NCI-H1092 (cell line): ENCODE measurements at regions not wholly inside any gene's neighbourhood (a gene's known extent, or its start where the extent isn't known, plus 50 kb on each side); places are given as distances from the start of the nearest gene placed in this dataset.

Source experiments
- DNase-seq: peaks from one replicate; lab custom pipeline; 2025; lab: John Stamatoyannopoulos, UW

DNA sequence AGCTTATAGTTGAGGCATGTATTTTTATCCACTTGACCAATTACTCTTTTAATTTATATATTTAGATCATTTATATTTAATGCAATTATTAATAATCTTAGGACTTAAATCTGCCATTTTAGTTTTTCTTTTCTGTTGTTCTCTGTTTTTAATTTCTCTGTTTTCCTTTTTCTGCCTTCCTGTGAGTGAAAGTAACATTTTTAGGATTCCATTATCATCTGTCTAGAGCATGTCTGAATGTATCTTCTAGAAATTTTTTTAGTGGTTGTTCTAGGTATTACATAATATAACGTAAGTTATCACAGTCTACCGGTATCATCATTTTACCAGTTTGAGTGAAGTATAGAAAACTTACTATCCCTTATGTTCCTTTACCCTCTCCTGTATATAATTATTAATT lies 197.3 kb downstream of the UNC5CL start:
- no peak for DNase-seq

DNA sequence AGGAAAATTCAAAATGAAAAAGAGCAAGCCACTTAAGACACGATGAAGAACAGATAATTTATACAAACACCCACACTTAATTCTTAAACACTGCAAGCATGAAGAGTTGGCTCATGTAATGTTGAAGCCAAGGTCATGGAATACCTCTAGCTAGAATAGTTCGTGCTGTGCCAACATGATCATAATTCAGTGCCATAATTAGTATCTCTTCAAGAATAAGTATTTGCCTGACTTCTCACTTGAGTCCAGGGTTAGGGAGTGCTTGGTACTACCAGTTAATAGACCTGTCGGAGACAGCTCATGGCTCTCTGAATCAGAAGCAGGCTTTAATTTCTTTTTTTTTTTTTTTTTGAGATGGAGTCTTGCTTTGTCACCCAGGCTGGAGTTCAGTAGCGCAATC lies 206.3 kb downstream of the UNC5CL start:
- no peak for DNase-seq

DNA sequence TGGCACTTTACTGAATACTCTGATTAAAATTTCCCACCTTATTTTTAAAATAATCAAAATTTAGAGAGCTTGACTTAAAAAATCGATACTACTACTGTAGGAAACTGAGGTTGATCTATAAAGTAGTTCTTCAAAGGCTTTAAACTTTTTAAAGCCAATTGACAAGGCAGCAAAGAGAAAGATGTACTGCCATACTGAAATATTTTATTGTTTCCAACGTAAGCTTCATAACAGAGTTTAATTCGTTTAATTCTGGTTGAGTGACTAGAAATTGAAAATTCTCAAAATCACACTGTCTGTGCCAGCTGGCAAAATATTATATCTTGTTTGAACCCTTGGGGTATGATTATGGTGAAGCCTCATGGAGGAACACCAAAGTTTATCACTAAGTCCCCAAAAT lies 207.6 kb downstream of the UNC5CL start:
- no peak for DNase-seq

DNA sequence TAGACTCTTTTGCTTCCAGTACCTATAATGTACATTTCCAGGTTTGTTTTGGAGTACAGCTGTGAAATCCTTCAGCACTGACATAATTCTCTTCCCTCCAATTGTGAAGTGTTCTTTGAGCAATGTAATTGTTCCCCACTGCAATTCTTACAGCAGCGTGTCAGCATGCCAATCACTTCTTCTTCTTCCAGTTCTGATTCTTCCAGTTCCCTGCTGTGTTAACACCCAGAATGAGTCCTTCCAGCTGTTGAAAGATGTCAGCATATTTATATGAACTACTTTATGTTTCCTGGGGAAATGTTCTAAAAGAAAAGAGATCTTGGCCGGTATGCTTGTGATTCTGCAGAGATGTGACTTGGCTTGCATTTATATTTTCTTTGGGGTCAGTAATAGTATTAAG lies 213.9 kb downstream of the UNC5CL start:
- no peak for DNase-seq

DNA sequence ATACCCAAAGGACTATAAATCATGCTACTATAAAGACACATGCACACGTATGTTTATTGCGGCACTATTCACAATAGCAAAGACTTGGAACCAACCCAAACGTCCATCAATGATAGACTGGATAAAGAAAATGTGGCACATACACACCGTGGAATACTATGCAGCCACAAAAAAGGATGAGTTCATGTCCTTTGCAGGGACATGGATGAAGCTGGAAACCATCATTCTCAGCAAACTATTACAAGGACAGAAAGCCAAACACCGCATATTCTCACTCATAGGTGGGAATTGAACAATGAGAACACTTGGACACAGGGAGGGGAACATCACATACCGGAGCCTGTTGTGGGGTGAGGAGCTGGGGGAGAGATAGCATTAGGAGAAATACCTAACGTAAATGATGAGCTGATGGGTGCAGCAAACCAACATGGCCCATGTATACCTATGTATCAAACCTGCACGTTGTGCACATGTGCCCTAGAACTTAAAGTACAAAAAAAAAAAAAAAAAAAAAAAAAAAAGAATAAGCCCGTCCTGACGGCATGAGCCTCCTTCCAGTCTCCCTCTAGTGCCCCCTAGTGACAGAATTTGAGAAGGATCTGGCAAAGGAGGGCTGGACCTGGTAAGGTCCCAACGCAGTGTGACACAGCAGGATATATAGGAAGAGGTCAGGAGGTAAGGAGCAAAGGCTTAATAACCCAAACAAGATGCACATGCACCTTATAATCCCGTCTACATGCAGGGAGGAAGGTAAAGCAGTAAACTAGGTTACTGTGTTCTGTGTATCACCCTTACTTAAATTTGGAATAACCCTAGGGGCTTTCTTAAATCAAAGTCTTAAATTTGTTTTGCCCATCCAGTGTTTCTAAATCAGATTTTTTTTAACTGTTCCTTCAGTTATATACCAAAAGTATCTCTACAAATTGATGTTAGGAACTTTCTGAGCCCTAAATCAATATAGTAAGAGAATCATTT lies 214.8 kb downstream of the UNC5CL start:
- DNase-seq: peak; percentile 11

DNA sequence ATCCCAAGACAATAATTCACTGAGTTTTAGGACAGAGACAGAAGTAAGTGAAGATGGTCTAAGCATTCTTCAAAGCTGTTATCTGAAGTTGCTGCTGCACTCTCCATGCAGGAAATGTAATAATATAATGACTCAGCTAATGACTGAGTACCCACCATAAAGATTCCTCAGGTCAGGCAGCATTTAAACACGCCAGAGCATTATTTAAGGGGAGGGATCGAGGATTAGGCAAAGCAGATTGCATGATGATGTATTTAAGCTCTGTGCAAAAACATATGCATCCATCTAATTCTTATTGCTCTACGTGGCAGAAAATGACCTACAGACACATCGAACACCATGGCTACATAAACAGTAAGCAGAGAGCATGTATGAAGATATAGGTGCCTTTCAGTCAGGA lies 216.4 kb downstream of the UNC5CL start:
- DNase-seq: no peak

DNA sequence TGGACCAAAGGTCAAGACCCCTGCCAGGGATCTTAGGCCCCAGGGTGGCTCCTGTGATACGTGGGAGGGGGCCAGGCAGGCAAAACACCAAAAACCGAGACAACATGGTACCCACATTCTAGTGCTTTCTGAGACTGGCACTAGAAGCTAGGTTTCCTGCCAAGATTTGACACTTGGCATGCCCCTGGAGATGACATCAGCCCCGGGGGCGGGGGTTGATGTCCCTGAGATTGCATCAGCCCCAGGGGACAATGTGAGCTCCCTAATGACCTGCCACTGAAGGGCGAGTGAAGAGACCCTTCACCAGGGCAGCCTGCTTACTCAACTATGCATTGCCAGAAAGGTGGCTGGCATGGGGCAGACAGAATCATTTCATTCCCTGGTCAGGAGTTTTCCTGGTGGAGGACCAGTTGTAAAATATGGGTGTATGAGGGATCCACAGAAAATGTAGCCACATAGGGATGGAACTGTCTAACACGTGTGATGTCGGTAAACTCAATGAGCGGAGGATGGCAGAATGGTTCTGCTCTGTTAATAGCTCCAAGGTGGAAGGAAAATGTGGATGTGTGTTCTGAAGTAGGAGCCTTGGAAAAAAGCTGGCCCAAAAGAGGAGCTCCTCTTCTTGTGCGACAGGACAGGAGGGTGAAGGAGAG lies 219.7 kb downstream of the UNC5CL start:
- no peak for DNase-seq

DNA sequence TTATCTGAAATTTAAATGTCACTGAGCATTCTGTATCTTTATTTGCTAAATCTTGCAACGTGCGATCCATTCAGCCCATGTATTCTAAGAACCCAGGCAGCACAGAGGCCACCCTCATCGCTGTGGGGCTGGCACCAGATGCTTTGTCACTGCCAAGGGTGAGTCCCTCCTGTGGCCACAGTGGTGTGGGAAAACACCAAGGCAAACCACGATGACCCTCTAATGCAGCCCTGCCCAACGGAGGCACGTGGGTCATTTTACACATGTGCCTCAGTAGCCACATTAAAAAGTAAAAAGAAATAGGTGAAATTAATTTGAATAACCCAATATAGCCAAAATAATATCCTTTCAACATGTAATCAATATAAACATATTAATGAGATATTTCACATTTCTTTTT lies 221.7 kb downstream of the UNC5CL start:
- DNase-seq: no peak

DNA sequence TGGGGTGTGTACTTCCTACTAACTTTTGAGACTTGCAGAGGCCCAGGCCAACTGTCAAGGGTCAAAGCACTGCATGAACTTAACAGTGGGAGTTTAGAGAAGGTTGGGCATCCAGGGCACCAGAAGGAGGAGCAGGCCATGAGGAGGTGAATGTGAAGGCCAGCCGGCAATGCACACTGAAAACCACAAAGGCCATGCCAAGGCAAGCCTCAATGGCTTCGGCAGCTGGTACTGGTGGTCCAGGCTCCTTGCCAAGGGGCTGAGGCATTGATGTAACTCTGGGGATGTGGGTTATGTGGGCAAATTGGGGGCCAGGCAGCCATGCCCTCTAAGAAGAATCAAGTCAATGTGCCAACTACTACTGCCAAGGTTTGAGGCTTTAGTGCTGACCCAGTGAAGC lies 222.4 kb downstream of the UNC5CL start:
- DNase-seq: no peak

DNA sequence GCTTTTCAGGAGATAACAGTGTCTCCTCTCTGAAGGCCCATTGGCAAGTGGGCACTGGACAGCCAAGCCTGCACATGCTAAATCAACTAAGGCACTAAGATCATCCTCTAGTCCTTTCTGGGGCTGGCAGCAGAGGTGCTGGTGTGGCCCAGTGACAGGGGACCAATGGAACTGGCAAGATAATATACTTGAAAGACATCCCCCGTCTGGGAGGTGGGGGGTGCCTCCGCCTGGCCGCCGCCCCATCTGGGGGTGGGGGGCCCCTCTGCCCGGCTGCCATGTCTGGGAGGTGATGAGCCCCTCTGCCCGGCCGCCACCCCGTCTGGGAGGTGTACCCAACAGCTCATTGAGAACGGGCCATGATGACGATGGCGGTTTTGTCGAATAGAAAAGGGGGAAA lies 223.3 kb downstream of the UNC5CL start:
- DNase-seq: no peak

DNA sequence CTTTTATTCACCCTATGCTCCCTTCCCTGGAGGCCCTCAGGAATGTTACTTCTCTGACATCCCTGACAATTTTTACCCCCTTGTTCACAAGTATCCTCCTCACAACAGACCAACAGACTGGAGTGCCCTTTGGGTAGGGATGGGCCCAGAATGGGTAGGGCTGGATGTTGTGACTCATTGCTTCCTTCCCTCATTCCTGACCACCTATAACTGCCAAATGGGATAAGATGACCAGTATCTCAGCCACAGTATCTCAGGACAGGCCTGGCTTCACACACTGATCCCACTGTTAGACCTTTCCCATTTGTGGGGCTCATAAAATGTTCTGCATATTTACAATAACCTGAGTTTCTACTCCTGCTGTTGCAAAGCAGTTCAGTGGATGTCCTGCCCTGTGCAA lies 223.0 kb upstream of the LRFN2 start:
- no peak for DNase-seq

DNA sequence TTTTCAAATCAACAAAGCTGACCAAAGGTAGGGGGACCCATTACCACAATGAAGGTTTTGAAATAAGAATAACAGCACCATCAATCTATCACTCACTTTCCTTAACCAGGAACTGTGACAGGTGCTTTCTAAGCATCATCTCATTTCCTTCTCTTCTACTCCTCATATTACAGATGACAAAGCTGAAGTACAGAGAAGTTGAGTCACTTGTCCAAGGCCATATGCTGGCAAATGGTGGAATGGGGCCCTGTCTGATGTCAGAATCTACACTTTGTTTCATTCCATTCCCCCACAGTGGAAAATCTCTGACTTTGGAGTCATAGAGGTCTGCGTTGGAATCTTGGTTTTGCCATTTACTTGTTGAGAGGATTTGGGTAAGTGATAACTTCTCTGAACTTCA lies 222.5 kb upstream of the LRFN2 start:
- DNase-seq: no peak

DNA sequence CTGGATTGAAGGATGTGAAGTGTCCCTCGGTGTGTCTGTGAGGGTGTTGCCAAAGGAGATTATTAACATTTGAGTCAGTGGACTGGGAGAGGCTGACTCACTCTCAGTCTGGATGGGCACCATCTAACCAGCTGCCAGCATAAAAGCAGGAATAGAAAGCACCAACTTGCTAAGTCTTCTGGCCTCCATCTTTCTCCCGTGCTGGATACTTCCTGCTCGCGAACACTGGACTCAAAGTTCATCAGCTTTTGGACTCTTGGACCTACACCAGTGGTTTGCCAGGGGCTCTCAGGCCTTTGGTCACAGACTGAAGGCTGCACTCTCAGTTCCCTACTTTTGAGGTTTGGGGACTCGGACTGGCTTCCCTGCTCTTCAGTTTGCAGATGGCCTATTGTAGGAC lies 220.3 kb upstream of the LRFN2 start:
- DNase-seq: no peak

DNA sequence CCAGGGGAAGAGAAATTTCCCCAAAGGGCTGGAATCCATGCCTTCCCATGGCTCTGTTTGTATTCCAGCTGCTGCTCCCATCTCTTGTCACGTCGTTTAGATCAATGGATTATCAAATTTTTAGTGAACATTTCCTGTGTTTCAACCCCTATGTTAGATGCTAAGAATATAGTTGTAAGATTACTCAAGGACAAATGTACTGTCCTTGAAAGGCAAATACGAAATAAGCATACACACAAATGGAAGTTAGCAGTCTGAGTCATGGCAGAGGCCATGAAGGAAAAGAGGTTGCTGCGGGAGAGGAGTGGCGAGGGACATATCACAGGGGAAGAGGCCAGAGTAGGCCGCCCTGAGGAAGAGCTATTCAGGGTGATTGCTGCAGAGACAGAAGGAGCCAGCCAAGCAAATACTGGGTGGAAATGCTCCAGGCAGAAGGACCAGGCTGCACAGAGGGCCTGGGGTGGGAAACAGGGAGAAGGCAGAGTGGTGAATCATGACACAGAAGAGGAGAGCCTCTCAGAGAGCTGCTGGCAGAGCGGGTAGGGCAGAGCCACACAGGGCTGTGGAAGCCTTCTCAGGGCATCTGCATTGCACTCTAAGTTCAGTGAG lies 219.2 kb upstream of the LRFN2 start:
- DNase-seq: no peak

DNA sequence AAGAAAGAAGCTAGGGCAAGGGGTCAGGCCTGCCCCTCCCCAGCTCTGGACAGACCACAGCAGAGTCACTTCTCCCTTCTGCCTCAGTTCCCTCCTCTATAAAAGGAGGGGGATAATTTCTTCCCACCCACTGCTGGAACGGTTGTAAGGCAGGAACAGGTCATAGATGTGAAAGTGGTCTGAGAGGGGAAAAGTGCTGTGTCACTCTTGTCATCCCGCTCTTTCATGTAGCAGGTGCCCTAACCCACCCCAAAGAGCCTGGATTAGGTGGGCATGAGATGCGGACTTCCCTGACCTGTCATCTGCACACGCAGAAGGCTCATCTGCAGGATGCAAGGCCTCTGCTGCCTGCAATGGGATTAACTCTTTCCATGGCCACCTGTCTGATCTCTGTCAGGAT lies 218.2 kb upstream of the LRFN2 start:
- no peak for DNase-seq

DNA sequence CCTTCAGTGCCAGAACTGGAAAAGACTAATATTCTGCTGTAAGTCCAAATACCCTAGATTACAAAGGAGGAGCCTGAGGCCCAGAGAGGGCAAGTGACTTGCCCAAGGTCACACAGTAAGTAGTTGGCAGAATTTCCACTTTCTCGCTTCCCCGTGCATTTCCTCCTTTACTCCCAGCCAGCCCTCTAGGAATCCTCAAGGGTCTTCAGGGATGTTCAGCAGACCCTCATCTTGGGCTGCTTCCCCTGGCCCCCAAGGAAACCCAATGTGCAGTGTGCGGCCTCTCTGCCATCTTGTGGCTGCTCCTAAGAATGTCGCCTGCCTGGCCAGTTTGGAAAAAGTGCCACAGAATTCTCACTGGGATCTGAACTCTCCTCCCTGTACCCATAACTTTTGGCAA lies 217.7 kb upstream of the LRFN2 start:
- no peak for DNase-seq

DNA sequence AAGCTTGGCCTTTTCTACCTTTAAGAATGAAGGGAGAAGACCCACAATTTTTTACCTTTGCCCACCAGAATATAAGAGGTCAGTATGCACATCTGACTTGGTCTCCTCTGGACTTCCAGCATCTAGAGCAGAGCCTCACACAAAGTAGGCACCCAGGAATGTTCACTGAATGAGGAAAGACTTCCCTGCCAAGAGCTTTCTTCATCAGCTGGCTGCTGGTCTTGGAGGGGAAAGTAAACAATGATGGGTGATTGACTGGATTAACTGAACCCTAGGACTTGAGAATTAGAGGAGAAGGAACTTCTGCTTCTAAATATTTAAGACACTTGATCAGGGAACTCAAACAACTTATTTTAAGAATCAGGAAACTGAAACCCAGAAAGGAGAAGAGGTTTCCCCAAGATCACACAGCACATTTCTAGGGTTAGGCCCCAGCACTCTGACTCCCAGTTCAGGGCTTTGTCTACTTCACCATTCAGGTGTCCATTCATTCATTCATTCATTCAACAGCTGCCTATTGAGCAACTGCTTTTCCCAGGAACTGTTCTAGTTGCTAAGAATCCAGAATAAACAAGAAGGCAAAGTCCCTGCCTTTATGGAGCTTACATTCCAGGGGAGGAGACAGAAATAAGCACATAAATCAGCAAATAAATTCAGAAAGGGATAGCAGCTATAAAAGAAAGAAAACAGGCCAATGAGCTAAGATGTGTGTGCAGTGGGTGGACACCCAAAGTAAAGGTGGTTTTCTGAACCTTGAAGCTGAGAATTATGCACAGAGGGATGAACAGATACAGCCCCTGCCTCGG lies 216.9 kb upstream of the LRFN2 start:
- no peak for DNase-seq

DNA sequence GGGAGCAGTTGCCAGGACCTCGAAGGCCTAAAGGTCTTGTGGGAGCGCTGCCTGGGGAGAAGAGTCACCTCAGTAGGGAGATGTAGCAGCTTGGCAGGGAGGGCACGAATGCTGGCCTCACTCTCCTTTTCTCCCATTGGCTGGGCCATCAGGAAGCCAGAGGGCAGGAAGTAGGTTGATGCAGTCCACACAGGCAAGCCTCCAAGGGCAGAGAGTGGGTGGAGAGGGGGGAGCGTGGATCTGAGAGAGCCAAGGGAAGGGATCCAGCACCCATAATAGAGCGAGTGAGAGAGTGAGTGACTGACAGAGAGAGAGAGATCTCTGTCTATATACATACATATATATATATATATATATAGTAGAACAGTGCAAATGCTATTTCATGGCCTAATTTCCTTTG lies 215.3 kb upstream of the LRFN2 start:
- no peak for DNase-seq

DNA sequence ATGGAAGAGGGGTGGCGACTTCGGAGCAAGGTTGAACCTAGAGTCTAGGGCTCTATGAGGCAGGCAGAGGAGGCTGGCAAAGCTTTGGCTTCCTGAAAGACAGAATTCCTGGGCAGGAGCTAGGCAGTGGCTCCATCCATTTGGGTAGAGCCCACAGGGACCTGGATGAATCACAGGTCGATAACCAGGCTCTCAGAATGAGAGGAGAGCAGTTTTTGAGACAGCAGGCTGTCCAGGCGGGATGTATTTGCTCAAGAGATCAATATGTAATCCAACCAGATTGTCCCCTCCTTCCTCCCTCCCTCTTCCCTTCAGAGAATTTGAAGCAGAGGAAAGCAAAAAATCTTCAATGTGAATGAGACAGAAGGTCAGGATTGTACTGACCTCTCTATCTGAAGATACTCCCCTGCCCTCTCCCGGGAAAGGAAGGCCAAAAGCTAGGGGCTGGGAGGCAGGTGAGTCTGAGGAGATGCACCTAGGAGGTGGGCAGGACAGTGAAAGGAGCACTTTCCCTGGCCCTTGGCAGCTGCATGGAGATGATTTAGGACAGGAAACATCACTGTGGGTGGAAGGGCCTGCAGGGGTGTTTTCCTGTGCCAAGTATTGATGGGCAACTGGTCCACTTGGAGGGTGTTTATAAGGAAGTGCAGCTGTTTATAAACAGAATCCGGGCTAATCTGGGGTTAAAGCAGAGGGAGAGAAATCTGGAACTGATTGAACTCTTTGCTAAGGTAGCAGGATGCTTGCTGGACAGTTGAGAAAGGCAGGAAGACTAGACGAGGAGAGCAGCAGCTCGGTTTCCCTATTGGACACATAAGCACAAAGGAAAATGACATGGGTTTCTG lies 212.4 kb upstream of the LRFN2 start:
- DNase-seq: no peak

DNA sequence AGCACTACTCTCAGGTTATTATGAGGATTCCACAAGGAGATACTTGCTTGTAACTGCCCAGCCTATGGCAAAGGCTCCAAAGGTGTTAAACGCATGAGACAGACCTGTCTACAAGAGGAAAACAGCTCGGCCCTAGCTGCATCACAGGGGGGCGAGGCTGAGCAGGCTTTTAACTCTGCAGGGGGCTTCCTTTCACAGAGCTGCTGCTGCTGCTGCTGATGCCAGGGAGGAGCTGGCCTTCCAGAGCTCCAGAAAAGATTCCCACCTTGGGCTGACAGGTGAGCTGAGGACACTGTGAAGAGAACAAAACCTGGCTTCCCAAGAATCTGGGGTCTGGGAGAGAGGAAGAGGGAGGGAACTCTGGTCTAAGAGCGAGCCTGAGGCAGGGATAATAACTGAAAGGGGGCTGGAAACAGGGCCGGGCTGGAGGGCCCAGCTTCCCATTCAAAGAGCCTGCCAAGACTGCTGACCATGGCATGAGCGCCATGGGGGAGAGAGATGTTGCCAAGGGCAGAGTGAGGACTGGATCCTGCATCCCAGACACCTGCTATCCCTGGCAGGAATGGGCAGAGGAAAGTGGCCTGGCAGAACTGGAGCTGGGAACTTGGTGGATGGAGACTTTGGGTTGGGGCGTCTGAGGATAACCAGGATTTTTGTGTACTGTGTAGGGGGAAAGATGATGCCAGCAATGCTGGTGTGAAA lies 211.1 kb upstream of the LRFN2 start:
- no peak for DNase-seq
